Ishikawa (cell line): ENCODE measurements at regions not wholly inside any gene's neighbourhood (a gene's known extent, or its start where the extent isn't known, plus 50 kb on each side); places are given as distances from the start of the nearest gene placed in this dataset.

Source experiments
- CEBPB ChIP-seq: IDR thresholded peaks from 2 replicates; pipeline ENCODE4 v1.6.1; 2012
- CREB1 ChIP-seq: IDR thresholded peaks from 2 replicates; pipeline ENCODE4 v1.6.1; 2012; ENCODE audit warnings: low read depth
- EGR1 ChIP-seq: IDR thresholded peaks from 2 replicates; pipeline ENCODE4 v1.6.1; 2012
- EP300 ChIP-seq: IDR thresholded peaks from 2 replicates; pipeline ENCODE4 v1.6.1; 2012; ENCODE audit warnings: borderline replicate concordance
- FOXM1 ChIP-seq: IDR thresholded peaks from 2 replicates; pipeline ENCODE4 v1.6.1; 2012; ENCODE audit warnings: low read depth, borderline replicate concordance
- MAX ChIP-seq: IDR thresholded peaks from 2 replicates; pipeline ENCODE4 v1.6.1; 2012
- NFIC ChIP-seq: IDR thresholded peaks from 2 replicates; pipeline ENCODE4 v1.6.1; 2012
- RAD21 ChIP-seq: IDR thresholded peaks from 2 replicates; pipeline ENCODE4 v1.6.1; 2012; ENCODE audit warnings: low read depth
- REST ChIP-seq: IDR thresholded peaks from 2 replicates; pipeline ENCODE4 v1.6.1; 2012; ENCODE audit warnings: low read depth, mild to moderate bottlenecking
- TAF1 ChIP-seq: IDR thresholded peaks from 2 replicates; pipeline ENCODE4 v1.6.1; 2012; ENCODE audit warnings: low read depth, mild to moderate bottlenecking
- TCF12 ChIP-seq: IDR thresholded peaks from 2 replicates; pipeline ENCODE4 v1.6.1; 2012; ENCODE audit warnings: low read depth
- TEAD4 ChIP-seq: IDR thresholded peaks from 2 replicates; pipeline ENCODE4 v1.6.1; 2012
- USF1 ChIP-seq: IDR thresholded peaks from 2 replicates; pipeline ENCODE4 v1.6.1; 2012
- YY1 ChIP-seq: IDR thresholded peaks from 2 replicates; pipeline ENCODE4 v1.6.1; 2012; ENCODE audit warnings: low read depth
- ZBTB7A ChIP-seq: IDR thresholded peaks from 2 replicates; pipeline ENCODE4 v1.6.1; 2012; ENCODE audit warnings: low read depth

- no peak for TF ChIP-seq EGR1
Measured at GRCh38 chr10:43715334-43715733, 66.7 kb upstream of the ZNF32 start.

GRCh38 chr10:43712821-43713584 is 64.3 kb upstream of the ZNF32 start:
- TF ChIP-seq CREB1 (no peak), CEBPB (no peak), RAD21 (no peak), NFIC (no peak), USF1 (no peak), REST (no peak), EGR1 (no peak), TEAD4 (no peak), ZBTB7A (no peak), YY1 (no peak), TCF12 (no peak), EP300 (no peak), TAF1 (no peak), MAX (no peak)

- TF ChIP-seq RAD21 (no peak), USF1 (no peak), EGR1 (no peak), CREB1 (no peak), EP300 (no peak), FOXM1 (no peak), CEBPB (no peak), TEAD4 (no peak), NFIC (no peak), YY1 (no peak), MAX (no peak), TCF12 (no peak), ZBTB7A (no peak), REST (no peak), TAF1 (no peak)
Measured at GRCh38 chr10:43710772-43711471, 62.2 kb upstream of the ZNF32 start.

- TF ChIP-seq YY1 (no peak), CREB1 (no peak), EP300 (no peak), MAX (no peak), NFIC (no peak), CEBPB (no peak)
Measured at GRCh38 chr10:43708262-43708661, 59.6 kb upstream of the ZNF32 start.

GRCh38 chr10:43707770-43708169 is 59.1 kb upstream of the ZNF32 start:
- TF ChIP-seq MAX: no peak
- TF ChIP-seq USF1: no peak
- no peak for TF ChIP-seq YY1
- TF ChIP-seq ZBTB7A: no peak
- TF ChIP-seq TAF1: no peak
- TF ChIP-seq TCF12: no peak
- TF ChIP-seq NFIC: no peak
- no peak for TF ChIP-seq RAD21
- no peak for TF ChIP-seq REST
